HepG2 (cell line): ENCODE measurements at regions not wholly inside any gene's neighbourhood (a gene's known extent, or its start where the extent isn't known, plus 50 kb on each side); places are given as distances from the start of the nearest gene placed in this dataset.

Experiments
- ATAC-seq: fragments of 200-7000 bp; cut with Tn5 transposase; 3 replicates; pipeline ENCODE4 v1.9.1; 2020; ENCODE audit warnings: mild to moderate bottlenecking, moderate library complexity
- BruUV-seq: library from RNA; stranded (reverse); fragments of 400-500 nt; replicated peaks from 2 replicates; lab custom pipeline; 2021; lab: Mats Ljungman, UMichigan
- CTCF ChIA-PET: fragments of 300-600 bp; formaldehyde crosslinking; extraction: SDS; loops from one replicate; lab custom pipeline; 2021; ENCODE audit warnings: low total read pairs, inconsistent platforms, low intra/inter-chr PET ratio; lab: Yijun Ruan, JAX
- POLR2A ChIA-PET: fragments of 350-600 bp; sonication (Branson Sonifier 250); formaldehyde crosslinking; loops from one replicate; lab custom pipeline; 2020; ENCODE audit warnings: antibody characterized with exemption, inconsistent platforms; lab: Yijun Ruan, JAX
- DNase-seq: peaks from one replicate; pipeline ENCODE4 v3.0.0-alpha.2; 2015; ENCODE audit warnings: low spot score
- FAIRE-seq: peaks from 3 replicates; lab custom pipeline; 2011; peaks lifted over from hg19 to GRCh38; lab: Jason Lieb, UNC
- H2AFZ ChIP-seq: one replicate; pipeline ENCODE4 v1.6.1; 2011; ENCODE audit warnings: low read length, inconsistent platforms
- H3K27ac ChIP-seq: fragments of 300-600 bp; 3 replicates; pipeline ENCODE4 v1.8.0; 2011; ENCODE audit warnings: mixed run types, mild to moderate bottlenecking, mixed read lengths, low read length, inconsistent platforms; ENCODE audit not compliant: insufficient read depth; ENCODE audit errors: extremely low read length
- H3K27me3 ChIP-seq, 2 experiments: fragments of 200-600 bp in 1 of 2; 2 replicates in 1 of 2; 3 replicates in 1 of 2; pipeline versions ENCODE4 v1.6.0 to v1.8.0; 2011; ENCODE audit warnings: low read length in 2 of 2, mild to moderate bottlenecking in 2 of 2, moderate library complexity in 2 of 2, inconsistent platforms in 1 of 2; ENCODE audit not compliant: insufficient read depth in 2 of 2, control insufficient read depth in 1 of 2
- H3K36me3 ChIP-seq, 2 experiments: fragments of 200-600 bp in 1 of 2; replicated peaks in 1 of 2; 2 replicates in 1 of 2; 3 replicates in 1 of 2; pipeline versions ENCODE4 v1.5.1 to v1.8.0; 2011; ENCODE audit warnings: low read length in 2 of 2, inconsistent platforms in 1 of 2; ENCODE audit not compliant: insufficient read depth in 2 of 2, control insufficient read depth in 1 of 2
- H3K4me1 ChIP-seq: 2 replicates; pipeline ENCODE4 v1.5.1; 2012; ENCODE audit warnings: low read length, inconsistent platforms; ENCODE audit not compliant: insufficient read depth
- H3K4me2 ChIP-seq: 2 replicates; pipeline ENCODE4 v1.6.0; 2011; ENCODE audit warnings: low read depth, low read length, inconsistent platforms
- H3K4me3 ChIP-seq, 3 experiments: fragments of 200-600 bp in 1 of 3; sonication (generic), shearing (Covaris generic) in 1 of 3; replicated peaks in 1 of 3; 2 replicates each; pipeline ENCODE4 v1.5.1; 2011 to 2016; ENCODE audit warnings: low read length in 3 of 3, inconsistent platforms in 2 of 3, low read depth in 2 of 3, mild to moderate bottlenecking in 2 of 3, control low read depth in 1 of 3, mixed read lengths in 1 of 3; ENCODE audit not compliant: insufficient read depth in 1 of 3
- H3K79me2 ChIP-seq: one replicate; pipeline ENCODE4 v1.6.1; 2011; ENCODE audit warnings: low read length, inconsistent platforms; ENCODE audit not compliant: insufficient read depth
- H3K9ac ChIP-seq: 2 replicates; pipeline ENCODE4 v1.6.0; 2011; ENCODE audit warnings: mild to moderate bottlenecking, low read depth, low read length, inconsistent platforms; ENCODE audit not compliant: insufficient read depth
- H3K9me3 ChIP-seq: 2 replicates; pipeline ENCODE4 v1.5.1; 2012; ENCODE audit warnings: mild to moderate bottlenecking, low read length
- H4K20me1 ChIP-seq: 2 replicates; pipeline ENCODE4 v1.6.0; 2011; ENCODE audit warnings: inconsistent platforms, mild to moderate bottlenecking, low read length, moderate library complexity; ENCODE audit not compliant: insufficient read depth
- CEBPB ChIP-seq: IDR thresholded peaks from 2 replicates; pipeline ENCODE4 v1.6.1; 2011; ENCODE audit warnings: low read depth, low read length, improper control_type of control experiment, borderline replicate concordance
- E2F1 ChIP-seq: sonication (generic); formaldehyde crosslinking; IDR thresholded peaks from 2 replicates; pipeline ENCODE4 v1.5.0; 2020; ENCODE audit warnings: missing genetic modification reagents
- HNF4G ChIP-seq, 2 experiments: sonication (generic) in 1 of 2; formaldehyde crosslinking in 1 of 2; IDR thresholded peaks; 2 replicates each; pipeline versions ENCODE4 v1.4.0 to v1.6.1; 2011 to 2020; ENCODE audit warnings: borderline replicate concordance in 2 of 2, low read depth in 2 of 2, mild to moderate bottlenecking in 2 of 2, low read length in 1 of 2, missing genetic modification reagents in 1 of 2, moderate library complexity in 1 of 2
- HOXA3 ChIP-seq: sonication (generic); formaldehyde crosslinking; IDR thresholded peaks from 2 replicates; pipeline ENCODE4 v1.5.0; 2020; ENCODE audit warnings: missing genetic modification reagents
- HOXA9 ChIP-seq: sonication (generic); formaldehyde crosslinking; IDR thresholded peaks from 2 replicates; pipeline ENCODE4 v1.8.1; 2022; ENCODE audit warnings: missing genetic modification reagents, mild to moderate bottlenecking, moderate library complexity, borderline replicate concordance
- MTF1 ChIP-seq: sonication (generic); formaldehyde crosslinking; IDR thresholded peaks from 2 replicates; pipeline ENCODE4 v1.5.0; 2020; ENCODE audit warnings: missing genetic modification reagents
- NFIC ChIP-seq: IDR thresholded peaks from 2 replicates; pipeline ENCODE4 v1.6.1; 2012; ENCODE audit warnings: mild to moderate bottlenecking, low read length, inconsistent platforms
- PCBP2 ChIP-seq: fragments of 200-400 bp; formaldehyde crosslinking; optimal IDR thresholded peaks from 2 replicates; pipeline ENCODE3; 2018; ENCODE audit warnings: low read length, low read depth; ENCODE audit not compliant: poor library complexity, severe bottlenecking
- POLR2AphosphoS2 ChIP-seq: IDR thresholded peaks from 2 replicates; pipeline ENCODE4 v1.6.1; 2011; ENCODE audit warnings: low read depth, low read length, improper control_type of control experiment
- TBX2 ChIP-seq: sonication (generic); formaldehyde crosslinking; IDR thresholded peaks from 2 replicates; pipeline ENCODE4 v1.5.0; 2020; ENCODE audit warnings: missing genetic modification reagents, mild to moderate bottlenecking, borderline replicate concordance
- TRIM22 ChIP-seq: fragments of 450-650 bp; IDR thresholded peaks from 2 replicates; pipeline ENCODE4 v1.6.1; 2017
- ZMYM3 ChIP-seq: sonication (generic); formaldehyde crosslinking; IDR thresholded peaks from 2 replicates; pipeline ENCODE4 v1.5.1; 2020; ENCODE audit warnings: mild to moderate bottlenecking, missing genetic modification reagents
- ZNF318 ChIP-seq: sonication (generic); formaldehyde crosslinking; IDR thresholded peaks from 2 replicates; pipeline ENCODE4 v1.4.0; 2020; ENCODE audit warnings: mild to moderate bottlenecking, missing genetic modification reagents
- ZNF329 ChIP-seq: sonication (generic); formaldehyde crosslinking; IDR thresholded peaks from 2 replicates; pipeline ENCODE4 v1.9.0; 2021; ENCODE audit warnings: low read depth, mild to moderate bottlenecking, missing genetic modification reagents
- ZNF576 ChIP-seq: sonication (generic); formaldehyde crosslinking; IDR thresholded peaks from 2 replicates; pipeline ENCODE4 v1.4.0; 2020; ENCODE audit warnings: mild to moderate bottlenecking, missing genetic modification reagents
- WGBS: methylation state at CpG from one replicate; pipeline ENCODE4 v1.1.6; 2017; ENCODE audit warnings: low lambda C conversion rate; 5-methylcytosine and 5-hydroxymethylcytosine counted together
- in situ Hi-C: cut with HindIII; loops from 2 replicates; pipeline ENCODE4 v1.10.0; 2017; ENCODE audit warnings: low pct_unique_long_range_greater_than_20kb; ENCODE audit not compliant: extremely low pct_ligation_motif_present
- intact Hi-C: fragments of 100-400 bp; cut with micrococcal nuclease; formaldehyde crosslinking; loops from one replicate; pipeline ENCODE4 v1.10.0; 2022; ENCODE audit not compliant: unreplicated experiment

GRCh38 chrX:115452251-115452650 lies 108.7 kb upstream of the PLS3 start:
- Histone ChIP-seq H3K9ac (no peak overlapping the region), H3K27ac (no peak overlapping the region), H3K36me3 (no peaks in the 10 kb centered on the region), H2AFZ (no peak overlapping the region), H3K4me3 (no peak overlapping the region), H3K27me3 (no peaks in the 10 kb centered on the region), H3K79me2 (no peaks in the 10 kb centered on the region), H3K9me3 (no peaks in the 10 kb centered on the region), H4K20me1 (no peaks in the 10 kb centered on the region), H3K4me2 (no peak overlapping the region), H3K4me1 (peaks cover 14% of the 10 kb centered on the region; the same call in 1 of the 2 replicates)
- POLR2A ChIA-PET: no interaction called here
- BruUV-seq: no TSS peak
- DNase-seq: no peak
- CTCF ChIA-PET: no interaction called here
- in situ Hi-C loops (no loop called here), intact Hi-C loops (no loop called here)
- WGBS: 0% methylated on average over 1 of the region's 1 CpG
- no peak for FAIRE-seq
- no peak for ATAC-seq
- TF ChIP-seq CEBPB: no peak
- TF ChIP-seq HOXA3 (CRISPR knock-in tag): no peak
- no peak for TF ChIP-seq TRIM22
- TF ChIP-seq ZMYM3 (CRISPR knock-in tag): no peak
- TF ChIP-seq HOXA9 (CRISPR knock-in tag): no peak
- no peak for TF ChIP-seq TBX2
- TF ChIP-seq ZNF576: no peak
- TF ChIP-seq ZNF318 (CRISPR knock-in tag): no peak
- TF ChIP-seq MTF1 (CRISPR knock-in tag): no peak
- no peak for TF ChIP-seq ZNF329 (CRISPR knock-in tag)
- no peak for TF ChIP-seq E2F1 (CRISPR knock-in tag)
- no peak for TF ChIP-seq POLR2AphosphoS2
- no peak for TF ChIP-seq NFIC
- no peak for TF ChIP-seq HNF4G (IDR thresholded peaks at IDR 0.05; ENCODE audit: borderline replicate concordance, low read depth, low read length)
- TF ChIP-seq HNF4G (CRISPR knock-in tag; IDR thresholded peaks at IDR 0.05; ENCODE audit: borderline replicate concordance, low read depth): no peak
- TF ChIP-seq PCBP2: no peak
